ENCODE measurements at regions not wholly inside any gene's neighbourhood (a gene's known extent, or its start where the extent isn't known, plus 50 kb on each side); places are given as distances from the start of the nearest gene placed in this dataset.

DNA sequence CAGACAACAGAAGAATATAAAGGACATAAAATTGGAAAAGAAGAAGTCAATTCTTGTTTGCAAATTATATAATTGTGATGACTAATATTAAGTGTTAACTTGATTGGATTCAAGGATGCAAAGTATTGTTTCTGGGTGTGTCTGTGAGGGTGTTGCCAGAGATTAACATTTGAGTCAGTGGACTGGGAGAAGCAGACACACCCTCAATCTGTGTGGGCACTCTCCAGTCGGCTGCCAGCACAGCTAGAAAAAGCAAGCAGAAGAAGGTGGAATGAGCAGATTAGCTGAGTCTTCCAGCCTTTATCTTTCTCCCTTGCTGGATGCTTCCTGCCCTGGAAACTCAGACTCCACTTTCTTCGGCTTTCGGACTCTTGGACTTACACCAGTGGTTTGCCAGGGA lies 51.7 kb downstream of the UBE2NL start:
- no peak overlapping the region for H3K27ac ChIP-seq (ENCODE audit: low read length)
- H3K9ac ChIP-seq (ENCODE audit: low read length): no peak overlapping the region
- DNase-seq: no peak
- no peaks in the 10 kb centered on the region for H3K9me2 ChIP-seq (replicated peaks; ENCODE audit: insufficient read depth, low read length)
- H3K79me2 ChIP-seq (ENCODE audit: low read length): no peaks in the 10 kb centered on the region
- H4K20me1 ChIP-seq (ENCODE audit: insufficient read depth, low read depth, low read length): no peaks in the 10 kb centered on the region
- H3K9me3 ChIP-seq (ENCODE audit: low read length): peaks cover 3% of the 10 kb centered on the region; the same call in 1 of the 2 replicates
- H3K27me3 ChIP-seq (ENCODE audit: low read length): no peaks in the 10 kb centered on the region
- H3K4me2 ChIP-seq (ENCODE audit: low read depth, low read length, poor library complexity, severe bottlenecking): no peak overlapping the region
- no peak overlapping the region for H3K4me3 ChIP-seq (ENCODE audit: low read length)
- no peaks in the 10 kb centered on the region for H3K4me1 ChIP-seq (ENCODE audit: low read length)
- no peak overlapping the region for H2AFZ ChIP-seq (ENCODE audit: low read length)
- no peaks in the 10 kb centered on the region for H3K36me3 ChIP-seq (ENCODE audit: insufficient read depth, low read length)

DNA sequence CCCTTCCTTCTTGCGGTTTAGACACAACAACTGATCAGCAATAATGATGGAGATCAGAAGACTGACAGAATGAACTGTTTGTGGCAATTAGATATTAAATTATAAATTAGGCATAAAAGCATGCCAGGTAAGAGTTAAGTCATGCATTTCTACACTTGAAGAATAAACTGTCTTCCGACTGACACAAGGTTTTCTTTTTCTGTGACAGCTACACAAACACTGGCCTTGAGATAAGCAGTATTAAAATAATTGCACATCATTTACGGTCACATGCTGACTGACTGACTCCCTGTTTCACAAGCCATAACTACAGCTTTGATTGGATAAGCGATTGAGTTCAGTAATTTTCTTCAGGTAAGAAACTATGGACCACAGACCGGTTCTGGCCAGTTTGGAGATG lies 56.2 kb downstream of the UBE2NL start:
- H3K36me3 ChIP-seq (ENCODE audit: insufficient read depth, low read length): no peaks in the 10 kb centered on the region
- no peaks in the 10 kb centered on the region; the same call in 1 of the 2 replicates for H3K9me3 ChIP-seq (ENCODE audit: low read length)
- no peak overlapping the region for H3K9ac ChIP-seq (ENCODE audit: low read length)
- no peaks in the 10 kb centered on the region for H3K79me2 ChIP-seq (ENCODE audit: low read length)
- H3K4me2 ChIP-seq (ENCODE audit: low read depth, low read length, poor library complexity, severe bottlenecking): no peak overlapping the region
- no peak overlapping the region for H2AFZ ChIP-seq (ENCODE audit: low read length)
- H3K27me3 ChIP-seq (ENCODE audit: low read length): no peaks in the 10 kb centered on the region
- no peaks in the 10 kb centered on the region for H3K9me2 ChIP-seq (replicated peaks; ENCODE audit: insufficient read depth, low read length)
- no peaks in the 10 kb centered on the region for H3K4me1 ChIP-seq (ENCODE audit: low read length)
- H3K4me3 ChIP-seq (ENCODE audit: low read length): no peak overlapping the region
- DNase-seq: no peak
- no peaks in the 10 kb centered on the region for H4K20me1 ChIP-seq (ENCODE audit: insufficient read depth, low read depth, low read length)
- H3K27ac ChIP-seq (ENCODE audit: low read length): no peak overlapping the region

DNA sequence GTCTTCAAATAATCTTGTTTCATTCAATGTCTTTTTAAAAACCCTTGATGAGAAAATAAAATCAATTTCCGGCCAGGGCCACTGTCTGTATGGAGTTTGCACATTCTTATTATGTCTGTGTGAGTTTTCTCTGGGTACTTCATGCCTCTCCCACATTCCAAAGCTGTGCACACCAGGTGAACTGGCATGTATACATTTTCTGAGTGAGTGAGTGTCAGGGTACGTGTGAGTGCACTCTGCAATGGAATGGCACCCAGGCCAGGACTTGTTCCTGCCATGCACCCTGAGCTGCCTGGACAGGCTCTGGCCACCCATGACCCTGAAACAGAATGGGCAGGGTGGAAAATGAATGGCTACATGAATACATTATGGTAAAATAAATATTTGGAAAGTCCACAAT lies 61.3 kb downstream of the UBE2NL start:
- Histone ChIP-seq H3K27ac (ENCODE audit: low read length) (no peak overlapping the region), H3K9me2 (replicated peaks; ENCODE audit: insufficient read depth, low read length) (no peaks in the 10 kb centered on the region), H3K4me1 (ENCODE audit: low read length) (no peaks in the 10 kb centered on the region), H2AFZ (ENCODE audit: low read length) (no peak overlapping the region), H3K9me3 (ENCODE audit: low read length) (no peaks in the 10 kb centered on the region; the same call in 1 of the 2 replicates), H3K36me3 (ENCODE audit: insufficient read depth, low read length) (no peaks in the 10 kb centered on the region), H3K79me2 (ENCODE audit: low read length) (no peaks in the 10 kb centered on the region), H3K9ac (ENCODE audit: low read length) (no peak overlapping the region), H3K4me3 (ENCODE audit: low read length) (no peak overlapping the region), H3K27me3 (ENCODE audit: low read length) (no peaks in the 10 kb centered on the region), H3K4me2 (ENCODE audit: low read depth, low read length, poor library complexity, severe bottlenecking) (no peak overlapping the region), H4K20me1 (ENCODE audit: insufficient read depth, low read depth, low read length) (no peaks in the 10 kb centered on the region)
- DNase-seq: no peak

DNA sequence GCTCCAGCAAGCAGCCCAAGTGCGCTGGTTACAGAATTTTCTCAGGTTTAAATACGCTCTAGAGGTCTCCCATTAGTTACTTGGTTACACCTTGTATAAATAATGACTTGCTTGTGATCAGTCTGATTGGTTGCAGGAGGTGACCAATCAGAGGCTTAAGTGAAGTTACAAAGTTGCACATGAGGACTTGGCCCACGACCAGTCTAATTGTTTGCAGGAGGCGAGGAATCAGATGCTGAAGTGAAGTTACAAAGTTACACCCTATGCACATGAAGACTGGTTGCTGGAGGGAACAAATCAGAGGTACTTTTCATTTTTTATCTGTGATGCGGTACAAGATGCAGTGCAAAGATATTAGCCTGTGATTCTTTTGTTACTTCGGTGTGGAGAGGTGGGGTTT lies 80.7 kb downstream of the UBE2NL start:
- DNase-seq: no peak
- no peaks in the 10 kb centered on the region for H3K36me3 ChIP-seq (ENCODE audit: insufficient read depth, low read length)
- no peak overlapping the region for H3K9ac ChIP-seq (ENCODE audit: low read length)
- no peaks in the 10 kb centered on the region; the same call in 1 of the 2 replicates for H3K9me3 ChIP-seq (ENCODE audit: low read length)
- H3K4me1 ChIP-seq (ENCODE audit: low read length): no peaks in the 10 kb centered on the region
- no peaks in the 10 kb centered on the region for H3K79me2 ChIP-seq (ENCODE audit: low read length)
- no peak overlapping the region for H2AFZ ChIP-seq (ENCODE audit: low read length)
- H3K4me2 ChIP-seq (ENCODE audit: low read depth, low read length, poor library complexity, severe bottlenecking): no peak overlapping the region
- H3K9me2 ChIP-seq (replicated peaks; ENCODE audit: insufficient read depth, low read length): no peaks in the 10 kb centered on the region
- H3K27ac ChIP-seq (ENCODE audit: low read length): no peak overlapping the region
- H3K4me3 ChIP-seq (ENCODE audit: low read length): no peak overlapping the region
- H3K27me3 ChIP-seq (ENCODE audit: low read length): no peaks in the 10 kb centered on the region
- no peaks in the 10 kb centered on the region for H4K20me1 ChIP-seq (ENCODE audit: insufficient read depth, low read depth, low read length)

DNA sequence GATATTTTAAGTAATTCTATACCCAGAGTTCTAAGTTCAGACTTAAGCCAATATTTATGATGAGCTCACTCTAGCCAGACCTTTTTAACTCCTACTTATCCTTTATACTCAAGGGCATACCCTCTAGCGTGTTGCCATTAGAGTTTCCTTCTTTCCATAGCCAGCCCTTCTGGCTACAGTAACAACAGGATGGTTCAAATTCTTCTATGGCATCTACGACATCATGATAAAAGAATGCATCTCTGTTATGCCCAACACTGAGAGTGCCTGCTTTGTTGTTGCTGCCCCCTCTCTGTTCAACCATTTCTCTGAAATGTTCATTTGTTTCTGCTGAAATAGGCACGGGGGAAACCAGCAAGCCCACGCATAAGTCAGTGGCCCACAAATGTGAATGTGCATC lies 104.5 kb downstream of the UBE2NL start:
- H3K9ac ChIP-seq (ENCODE audit: low read length): no peak overlapping the region
- H3K4me3 ChIP-seq (ENCODE audit: low read length): no peak overlapping the region
- H3K9me2 ChIP-seq (replicated peaks; ENCODE audit: insufficient read depth, low read length): no peaks in the 10 kb centered on the region
- H3K79me2 ChIP-seq (ENCODE audit: low read length): no peaks in the 10 kb centered on the region
- no peaks in the 10 kb centered on the region for H3K27me3 ChIP-seq (ENCODE audit: low read length)
- no peak for DNase-seq
- no peak overlapping the region for H2AFZ ChIP-seq (ENCODE audit: low read length)
- no peaks in the 10 kb centered on the region for H4K20me1 ChIP-seq (ENCODE audit: insufficient read depth, low read depth, low read length)
- H3K27ac ChIP-seq (ENCODE audit: low read length): no peak overlapping the region
- no peaks in the 10 kb centered on the region for H3K36me3 ChIP-seq (ENCODE audit: insufficient read depth, low read length)
- no peaks in the 10 kb centered on the region; the same call in 1 of the 2 replicates for H3K9me3 ChIP-seq (ENCODE audit: low read length)
- H3K4me1 ChIP-seq (ENCODE audit: low read length): no peaks in the 10 kb centered on the region
- no peak overlapping the region for H3K4me2 ChIP-seq (ENCODE audit: low read depth, low read length, poor library complexity, severe bottlenecking)

DNA sequence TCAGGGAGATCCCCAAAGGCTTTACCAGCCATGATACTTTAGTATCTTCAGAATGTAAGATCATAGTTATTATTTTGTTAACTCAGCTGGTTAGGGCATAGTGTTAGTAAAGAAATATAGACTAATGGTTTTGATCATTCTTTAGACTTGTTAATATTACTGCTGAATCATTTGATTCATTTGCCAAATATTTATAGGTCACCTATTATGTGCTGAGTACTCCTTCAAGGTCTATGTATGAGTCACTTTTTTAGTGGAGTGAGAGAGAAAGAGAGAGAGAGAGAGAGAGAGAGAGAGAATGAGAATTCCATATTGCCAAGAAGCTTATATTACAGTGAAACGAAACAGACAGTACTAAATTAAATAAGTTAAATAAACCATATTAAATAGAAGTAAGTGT lies 110.3 kb downstream of the UBE2NL start:
- H3K4me1 ChIP-seq (ENCODE audit: low read length): no peaks in the 10 kb centered on the region
- no peaks in the 10 kb centered on the region for H3K36me3 ChIP-seq (ENCODE audit: insufficient read depth, low read length)
- H3K4me2 ChIP-seq (ENCODE audit: low read depth, low read length, poor library complexity, severe bottlenecking): no peak overlapping the region
- peaks cover 3% of the 10 kb centered on the region; the same call in 1 of the 2 replicates for H3K9me3 ChIP-seq (ENCODE audit: low read length)
- no peaks in the 10 kb centered on the region for H3K27me3 ChIP-seq (ENCODE audit: low read length)
- H4K20me1 ChIP-seq (ENCODE audit: insufficient read depth, low read depth, low read length): no peaks in the 10 kb centered on the region
- H3K27ac ChIP-seq (ENCODE audit: low read length): no peak overlapping the region
- no peaks in the 10 kb centered on the region for H3K9me2 ChIP-seq (replicated peaks; ENCODE audit: insufficient read depth, low read length)
- no peak overlapping the region for H2AFZ ChIP-seq (ENCODE audit: low read length)
- no peak overlapping the region for H3K4me3 ChIP-seq (ENCODE audit: low read length)
- H3K9ac ChIP-seq (ENCODE audit: low read length): no peak overlapping the region
- no peaks in the 10 kb centered on the region for H3K79me2 ChIP-seq (ENCODE audit: low read length)
- DNase-seq: no peak

DNA sequence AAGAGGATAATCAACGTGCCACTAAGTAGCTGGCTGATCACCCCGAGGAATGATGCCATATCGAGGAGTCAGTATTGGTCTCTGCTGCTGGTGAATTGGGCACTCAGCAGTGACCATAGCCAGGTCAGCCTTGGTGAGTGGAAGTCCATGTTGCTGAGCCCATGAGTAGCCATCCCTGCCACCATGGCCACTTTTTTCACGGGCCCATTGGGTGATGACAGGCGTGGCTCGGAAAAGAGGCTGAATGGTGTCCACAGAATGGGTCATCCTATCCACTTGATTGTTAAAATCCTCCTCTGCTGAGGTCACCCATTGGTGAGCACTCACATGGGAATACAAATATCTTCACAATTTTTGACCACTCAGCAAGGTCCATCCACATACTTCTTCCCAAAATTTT lies 114.4 kb downstream of the UBE2NL start:
- Histone ChIP-seq H3K79me2 (ENCODE audit: low read length) (no peaks in the 10 kb centered on the region), H3K9me2 (replicated peaks; ENCODE audit: insufficient read depth, low read length) (no peaks in the 10 kb centered on the region), H3K4me2 (ENCODE audit: low read depth, low read length, poor library complexity, severe bottlenecking) (no peak overlapping the region), H3K4me3 (ENCODE audit: low read length) (no peak overlapping the region), H3K9me3 (ENCODE audit: low read length) (peaks cover 3% of the 10 kb centered on the region; the same call in 1 of the 2 replicates), H3K27me3 (ENCODE audit: low read length) (no peaks in the 10 kb centered on the region), H2AFZ (ENCODE audit: low read length) (no peak overlapping the region), H3K4me1 (ENCODE audit: low read length) (no peaks in the 10 kb centered on the region), H3K36me3 (ENCODE audit: insufficient read depth, low read length) (no peaks in the 10 kb centered on the region), H4K20me1 (ENCODE audit: insufficient read depth, low read depth, low read length) (no peaks in the 10 kb centered on the region), H3K9ac (ENCODE audit: low read length) (no peak overlapping the region), H3K27ac (ENCODE audit: low read length) (no peak overlapping the region)
- DNase-seq: no peak

DNA sequence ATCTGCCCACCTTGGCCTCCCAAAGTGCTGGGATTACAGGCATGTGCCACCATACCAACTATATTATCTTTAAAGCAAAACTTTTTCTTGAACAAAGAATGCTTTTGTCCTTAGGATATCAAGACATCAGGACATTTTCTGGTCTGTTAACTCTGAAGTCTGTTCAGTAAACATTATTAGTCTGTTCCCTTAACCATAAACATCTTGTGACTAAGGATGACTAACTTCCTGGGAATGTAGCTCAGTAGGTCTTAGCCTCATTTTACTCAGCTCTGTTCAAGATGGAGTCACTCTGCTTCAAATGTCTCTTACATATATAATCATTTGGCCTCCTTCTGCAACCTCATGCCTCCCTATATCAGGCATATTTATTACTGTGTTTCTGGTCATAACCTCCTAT lies 122.9 kb downstream of the UBE2NL start:
- H3K4me3 ChIP-seq (ENCODE audit: low read length): no peak overlapping the region
- H3K79me2 ChIP-seq (ENCODE audit: low read length): no peaks in the 10 kb centered on the region
- H3K9me3 ChIP-seq (ENCODE audit: low read length): no peaks in the 10 kb centered on the region
- no peak for DNase-seq
- no peak overlapping the region for H3K9ac ChIP-seq (ENCODE audit: low read length)
- no peaks in the 10 kb centered on the region for H3K4me1 ChIP-seq (ENCODE audit: low read length)
- no peaks in the 10 kb centered on the region for H3K9me2 ChIP-seq (replicated peaks; ENCODE audit: insufficient read depth, low read length)
- H2AFZ ChIP-seq (ENCODE audit: low read length): no peak overlapping the region
- H3K27ac ChIP-seq (ENCODE audit: low read length): no peak overlapping the region
- H3K27me3 ChIP-seq (ENCODE audit: low read length): no peaks in the 10 kb centered on the region
- H4K20me1 ChIP-seq (ENCODE audit: insufficient read depth, low read depth, low read length): no peaks in the 10 kb centered on the region
- no peaks in the 10 kb centered on the region for H3K36me3 ChIP-seq (ENCODE audit: insufficient read depth, low read length)
- no peak overlapping the region for H3K4me2 ChIP-seq (ENCODE audit: low read depth, low read length, poor library complexity, severe bottlenecking)

DNA sequence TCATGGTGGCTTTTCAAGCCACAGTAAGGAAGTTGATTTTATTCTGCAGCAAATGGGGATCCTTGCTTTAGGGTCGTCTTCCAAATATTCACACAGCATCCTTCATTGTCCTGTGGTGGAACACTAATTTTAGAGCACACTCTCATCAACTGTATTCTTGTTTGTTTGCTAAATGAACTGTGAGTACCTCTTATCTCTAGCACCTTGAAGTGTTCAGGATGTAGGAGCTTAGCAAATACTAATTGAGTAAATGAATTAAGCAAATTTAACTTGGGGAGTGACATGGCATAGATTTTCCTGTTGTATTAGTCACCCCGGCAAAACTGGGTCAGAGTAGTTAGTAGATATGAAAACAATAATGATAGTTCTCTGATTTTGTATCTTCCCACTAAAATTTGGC lies 156.9 kb downstream of the UBE2NL start:
- no peak overlapping the region for H3K4me3 ChIP-seq (ENCODE audit: low read length)
- DNase-seq: no peak
- H3K27ac ChIP-seq (ENCODE audit: low read length): no peak overlapping the region
- H2AFZ ChIP-seq (ENCODE audit: low read length): no peak overlapping the region
- no peak overlapping the region for H3K4me2 ChIP-seq (ENCODE audit: low read depth, low read length, poor library complexity, severe bottlenecking)
- no peak overlapping the region for H3K9ac ChIP-seq (ENCODE audit: low read length)
- no peaks in the 10 kb centered on the region for H3K27me3 ChIP-seq (ENCODE audit: low read length)
- no peaks in the 10 kb centered on the region for H4K20me1 ChIP-seq (ENCODE audit: insufficient read depth, low read depth, low read length)
- no peaks in the 10 kb centered on the region for H3K79me2 ChIP-seq (ENCODE audit: low read length)
- H3K9me2 ChIP-seq (replicated peaks; ENCODE audit: insufficient read depth, low read length): no peaks in the 10 kb centered on the region
- H3K4me1 ChIP-seq (ENCODE audit: low read length): no peaks in the 10 kb centered on the region
- H3K36me3 ChIP-seq (ENCODE audit: insufficient read depth, low read length): no peaks in the 10 kb centered on the region
- peaks cover 3% of the 10 kb centered on the region; the same call in 1 of the 2 replicates for H3K9me3 ChIP-seq (ENCODE audit: low read length)

Measured in Karpas-422 (cell line).